ENCODE measurements at regions not wholly inside any gene's neighbourhood (a gene's known extent, or its start where the extent isn't known, plus 50 kb on each side); places are given as distances from the start of the nearest gene placed in this dataset.

GRCh38 chr5:125837866-125838265, 585.3 kb upstream of the GRAMD2B start:
- Histone ChIP-seq H3K9me3 (ENCODE audit: low read depth, low read length) (no peaks in the 10 kb centered on the region), H3K4me1 (ENCODE audit: insufficient read depth, low read length) (no peaks in the 10 kb centered on the region), H3K27me3 (ENCODE audit: insufficient read depth, low read length) (no peaks in the 10 kb centered on the region), H3K4me3 (ENCODE audit: low read length) (no peak overlapping the region)

GRCh38 chr5:125847561-125847960, 575.6 kb upstream of the GRAMD2B start:
- H3K9me3 ChIP-seq (ENCODE audit: low read depth, low read length) = no peaks in the 10 kb centered on the region
- no peaks in the 10 kb centered on the region for H3K27me3 ChIP-seq (ENCODE audit: insufficient read depth, low read length)
- no peaks in the 10 kb centered on the region for H3K4me1 ChIP-seq (ENCODE audit: insufficient read depth, low read length)
- H3K4me3 ChIP-seq (ENCODE audit: low read length) = no peak overlapping the region

DNA sequence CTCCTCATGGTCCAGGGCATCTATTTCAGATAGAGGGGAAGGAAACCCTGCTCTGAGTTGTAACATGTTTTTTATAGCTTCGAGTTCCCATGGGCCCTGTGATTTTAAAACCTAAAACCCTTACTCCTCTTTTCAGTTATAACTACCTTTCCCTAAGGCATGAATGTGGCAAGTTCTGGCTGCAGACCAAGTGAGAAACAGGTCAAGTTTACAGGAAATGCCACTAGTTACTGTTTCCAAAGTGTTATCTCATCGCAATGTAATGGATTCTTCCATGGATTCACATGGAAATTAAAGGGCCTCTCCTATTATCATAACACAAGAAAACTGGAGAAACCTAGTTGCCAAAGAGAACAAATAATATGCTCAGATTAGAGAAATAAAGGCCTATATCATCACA, 574.5 kb upstream of the GRAMD2B start:
- Histone ChIP-seq H3K4me3 (ENCODE audit: low read length) (no peak overlapping the region), H3K27me3 (ENCODE audit: insufficient read depth, low read length) (no peaks in the 10 kb centered on the region), H3K4me1 (ENCODE audit: insufficient read depth, low read length) (no peaks in the 10 kb centered on the region), H3K9me3 (ENCODE audit: low read depth, low read length) (no peaks in the 10 kb centered on the region)

GRCh38 chr5:125856949-125857348, 566.3 kb upstream of the GRAMD2B start:
- Histone ChIP-seq H3K9me3 (ENCODE audit: low read depth, low read length) (no peaks in the 10 kb centered on the region), H3K4me3 (ENCODE audit: low read length) (no peak overlapping the region), H3K27me3 (ENCODE audit: insufficient read depth, low read length) (no peaks in the 10 kb centered on the region), H3K4me1 (ENCODE audit: insufficient read depth, low read length) (no peaks in the 10 kb centered on the region)

DNA sequence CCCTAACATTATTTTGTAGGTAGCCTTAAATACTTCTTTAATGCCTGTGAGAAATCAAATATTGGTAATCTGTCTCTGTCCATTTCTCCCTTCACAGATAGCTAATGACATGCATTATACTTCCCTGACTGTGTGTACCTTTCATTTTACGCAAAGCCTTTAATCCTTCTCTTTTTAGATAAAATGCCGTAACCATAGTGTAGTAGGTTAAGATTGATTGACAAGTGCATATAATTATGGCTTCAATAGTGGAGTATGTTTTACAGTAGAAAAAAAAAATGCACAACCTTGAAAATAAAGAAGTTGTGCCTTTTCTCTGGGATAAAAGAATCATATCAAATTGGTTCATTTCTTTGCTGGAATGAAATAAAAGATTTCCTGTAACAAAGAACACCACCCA, 559.6 kb upstream of the GRAMD2B start:
- H3K9me3 ChIP-seq (ENCODE audit: low read depth, low read length) = peaks cover 6% of the 10 kb centered on the region
- H3K4me3 ChIP-seq (ENCODE audit: low read length) = no peak overlapping the region
- no peaks in the 10 kb centered on the region for H3K4me1 ChIP-seq (ENCODE audit: insufficient read depth, low read length)
- no peaks in the 10 kb centered on the region for H3K27me3 ChIP-seq (ENCODE audit: insufficient read depth, low read length)

GRCh38 chr5:125865166-125865815, 557.9 kb upstream of the GRAMD2B start:
- Histone ChIP-seq H3K27me3 (ENCODE audit: insufficient read depth, low read length) (no peaks in the 10 kb centered on the region), H3K4me3 (ENCODE audit: low read length) (no peak overlapping the region), H3K4me1 (ENCODE audit: insufficient read depth, low read length) (no peaks in the 10 kb centered on the region), H3K9me3 (ENCODE audit: low read depth, low read length) (peaks cover 6% of the 10 kb centered on the region)

GRCh38 chr5:125868036-125868435, 555.2 kb upstream of the GRAMD2B start:
- no peaks in the 10 kb centered on the region for H3K4me1 ChIP-seq (ENCODE audit: insufficient read depth, low read length)
- H3K9me3 ChIP-seq (ENCODE audit: low read depth, low read length) = no peaks in the 10 kb centered on the region
- H3K4me3 ChIP-seq (ENCODE audit: low read length) = no peak overlapping the region
- H3K27me3 ChIP-seq (ENCODE audit: insufficient read depth, low read length) = no peaks in the 10 kb centered on the region

DNA sequence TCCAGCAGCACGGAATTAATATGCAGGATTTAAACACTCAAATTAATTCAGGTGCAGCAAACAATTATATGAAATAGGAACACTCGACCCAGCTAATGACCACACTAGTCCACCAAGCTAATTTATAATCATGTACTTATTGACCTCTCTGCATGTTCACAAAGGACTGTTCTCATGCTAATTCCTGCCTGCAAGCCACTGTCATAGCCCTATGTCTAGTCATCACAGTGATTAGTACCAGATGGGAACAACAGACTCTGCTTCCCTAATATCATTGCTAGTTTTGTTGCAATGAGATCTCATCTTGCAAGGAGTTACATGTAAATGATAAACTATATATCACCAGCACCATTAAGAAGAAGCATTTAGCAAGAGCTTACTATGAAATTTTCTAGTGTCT, 553.0 kb upstream of the GRAMD2B start:
- Histone ChIP-seq H3K9me3 (ENCODE audit: low read depth, low read length) (no peaks in the 10 kb centered on the region), H3K27me3 (ENCODE audit: insufficient read depth, low read length) (no peaks in the 10 kb centered on the region), H3K4me1 (ENCODE audit: insufficient read depth, low read length) (no peaks in the 10 kb centered on the region), H3K4me3 (ENCODE audit: low read length) (no peak overlapping the region)

- Histone ChIP-seq H3K27me3 (ENCODE audit: insufficient read depth, low read length) (no peaks in the 10 kb centered on the region), H3K4me1 (ENCODE audit: insufficient read depth, low read length) (no peaks in the 10 kb centered on the region), H3K9me3 (ENCODE audit: low read depth, low read length) (no peaks in the 10 kb centered on the region), H3K4me3 (ENCODE audit: low read length) (no peak overlapping the region)
Observed at GRCh38 chr5:125874057-125874456, 549.2 kb upstream of the GRAMD2B start.

GRCh38 chr5:125874717-125875116, 548.5 kb upstream of the GRAMD2B start:
- Histone ChIP-seq H3K9me3 (ENCODE audit: low read depth, low read length) (no peaks in the 10 kb centered on the region), H3K4me3 (ENCODE audit: low read length) (no peak overlapping the region)

DNA sequence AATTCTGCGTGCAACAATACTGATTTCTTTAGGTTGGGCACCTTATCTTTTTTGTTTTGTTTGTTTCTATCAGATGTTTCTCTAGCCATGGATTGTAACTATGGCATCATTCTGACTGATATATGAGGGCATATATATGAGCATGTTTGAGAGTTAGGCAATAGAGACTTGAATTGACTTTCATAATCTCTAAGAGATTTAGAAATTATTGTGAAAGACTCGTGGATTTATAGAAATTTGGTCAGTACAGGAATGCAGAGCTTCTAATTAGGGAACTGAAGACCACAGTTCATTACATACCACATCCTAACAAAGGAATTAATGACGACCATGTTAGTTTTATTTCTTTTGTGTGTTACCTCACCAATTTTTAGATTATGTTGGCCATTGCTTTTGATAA, 546.0 kb upstream of the GRAMD2B start:
- no peaks in the 10 kb centered on the region for H3K9me3 ChIP-seq (ENCODE audit: low read depth, low read length)

More at GRCh38 chr5:125874717-125875116, 548.5 kb upstream of the GRAMD2B start:
- H3K27me3 ChIP-seq (ENCODE audit: insufficient read depth, low read length) = no peaks in the 10 kb centered on the region
- H3K4me1 ChIP-seq (ENCODE audit: insufficient read depth, low read length) = no peaks in the 10 kb centered on the region

GRCh38 chr5:125882061-125882460, 541.1 kb upstream of the GRAMD2B start:
- no peak overlapping the region for H3K4me3 ChIP-seq (ENCODE audit: low read length)
- no peaks in the 10 kb centered on the region for H3K9me3 ChIP-seq (ENCODE audit: low read depth, low read length)
- H3K27me3 ChIP-seq (ENCODE audit: insufficient read depth, low read length) = no peaks in the 10 kb centered on the region
- H3K4me1 ChIP-seq (ENCODE audit: insufficient read depth, low read length) = no peaks in the 10 kb centered on the region

More for the DNA sequence above, 546.0 kb upstream of the GRAMD2B start:
- Histone ChIP-seq H3K4me1 (ENCODE audit: insufficient read depth, low read length) (no peaks in the 10 kb centered on the region), H3K4me3 (ENCODE audit: low read length) (no peak overlapping the region), H3K27me3 (ENCODE audit: insufficient read depth, low read length) (no peaks in the 10 kb centered on the region)

DNA sequence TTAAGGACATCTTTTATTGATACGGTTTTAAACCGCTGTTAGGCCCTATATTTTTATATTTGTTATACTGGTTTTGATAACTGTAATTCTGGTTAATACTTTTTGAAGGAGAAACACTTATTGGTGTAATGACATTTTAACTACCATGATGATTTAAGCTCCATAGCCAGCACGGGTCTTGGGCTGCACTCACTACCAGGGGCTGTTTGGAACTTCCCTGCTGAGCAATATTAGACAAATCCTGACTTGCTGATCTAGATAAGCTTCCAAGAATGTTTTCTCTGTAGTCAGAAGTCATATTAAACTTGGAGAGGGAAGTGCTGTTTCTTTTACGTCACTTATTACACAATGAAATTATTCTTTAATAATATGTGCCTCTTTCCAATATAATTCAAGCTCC, 540.0 kb upstream of the GRAMD2B start:
- H3K4me1 ChIP-seq (ENCODE audit: insufficient read depth, low read length) = no peaks in the 10 kb centered on the region
- no peaks in the 10 kb centered on the region for H3K27me3 ChIP-seq (ENCODE audit: insufficient read depth, low read length)
- no peak overlapping the region for H3K4me3 ChIP-seq (ENCODE audit: low read length)
- H3K9me3 ChIP-seq (ENCODE audit: low read depth, low read length) = no peaks in the 10 kb centered on the region

DNA sequence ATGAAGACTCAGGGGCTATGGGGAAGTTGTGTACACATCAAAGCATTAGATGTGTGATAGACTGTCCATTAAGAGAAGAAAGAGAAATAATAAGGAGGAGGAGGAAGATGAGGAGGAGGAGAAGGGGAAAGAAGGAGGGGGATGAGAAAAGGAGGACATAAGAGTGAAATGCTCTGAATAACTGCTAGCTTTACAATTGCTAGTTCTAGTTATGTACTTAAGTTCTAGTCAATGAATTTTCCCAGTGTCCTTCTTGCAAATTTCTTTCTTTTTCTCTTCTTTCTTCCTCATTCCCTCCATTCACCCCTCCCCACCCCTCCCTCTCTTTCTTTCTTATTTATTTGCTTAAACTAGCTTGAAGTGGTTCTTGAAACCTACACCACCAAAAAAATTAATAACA, 534.9 kb upstream of the GRAMD2B start:
- Histone ChIP-seq H3K4me1 (ENCODE audit: insufficient read depth, low read length) (no peaks in the 10 kb centered on the region), H3K27me3 (ENCODE audit: insufficient read depth, low read length) (no peaks in the 10 kb centered on the region), H3K9me3 (ENCODE audit: low read depth, low read length) (no peaks in the 10 kb centered on the region), H3K4me3 (ENCODE audit: low read length) (no peak overlapping the region)

DNA sequence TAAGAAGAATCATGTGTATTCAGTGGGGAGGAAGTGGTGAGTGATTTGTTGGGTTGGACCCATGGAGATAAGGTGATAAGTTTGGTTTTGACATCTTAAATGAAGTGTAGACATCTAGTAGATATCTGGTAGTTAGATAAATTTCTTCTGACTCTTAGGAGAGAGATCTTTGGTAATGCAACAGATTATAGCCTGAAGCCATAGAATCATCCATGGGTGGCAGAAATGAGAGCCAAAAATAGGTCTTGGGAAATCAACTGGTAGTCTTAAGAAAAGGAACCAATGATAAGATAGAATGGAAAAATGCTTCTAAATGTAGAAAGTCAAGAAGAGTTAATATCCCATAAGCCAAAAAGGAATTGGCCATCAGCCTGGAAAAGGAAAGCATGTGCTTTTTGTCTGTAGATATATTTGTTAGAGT, 532.7 kb upstream of the GRAMD2B start:
- H3K27me3 ChIP-seq (ENCODE audit: insufficient read depth, low read length) = no peaks in the 10 kb centered on the region
- H3K4me1 ChIP-seq (ENCODE audit: insufficient read depth, low read length) = no peaks in the 10 kb centered on the region
- H3K9me3 ChIP-seq (ENCODE audit: low read depth, low read length) = no peaks in the 10 kb centered on the region
- no peak overlapping the region for H3K4me3 ChIP-seq (ENCODE audit: low read length)

DNA sequence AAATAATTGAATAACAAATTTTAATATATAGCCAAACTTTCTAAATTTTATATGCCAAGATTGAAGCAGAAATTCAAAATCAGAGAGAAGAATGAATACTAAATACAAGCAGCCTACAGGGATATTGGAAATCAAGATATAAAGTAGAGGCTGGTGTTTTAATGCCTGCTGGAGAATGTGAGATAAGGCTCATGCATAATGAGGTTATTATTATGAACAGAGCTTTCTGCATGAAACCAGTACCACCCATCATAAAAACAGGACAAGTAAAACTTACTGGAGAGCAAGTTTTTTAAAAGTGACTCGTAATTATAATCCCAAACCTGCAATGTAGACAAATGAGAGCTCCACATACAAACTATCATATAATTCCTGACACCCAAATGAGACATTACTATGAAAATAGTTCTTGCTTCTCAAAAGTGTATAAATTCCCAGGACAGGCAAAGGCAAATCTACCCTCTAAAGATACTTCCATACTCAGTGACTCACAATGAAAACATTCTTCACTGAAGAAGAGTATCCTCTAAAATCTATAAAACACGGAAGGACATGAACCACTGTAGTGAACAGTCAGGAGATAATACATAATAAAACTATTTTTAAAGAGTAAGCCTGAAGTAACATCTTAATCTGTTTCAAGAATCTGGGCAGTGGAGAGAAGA, 532.0 kb upstream of the GRAMD2B start:
- Histone ChIP-seq H3K9me3 (ENCODE audit: low read depth, low read length) (no peaks in the 10 kb centered on the region), H3K4me1 (ENCODE audit: insufficient read depth, low read length) (no peaks in the 10 kb centered on the region), H3K27me3 (ENCODE audit: insufficient read depth, low read length) (no peaks in the 10 kb centered on the region), H3K4me3 (ENCODE audit: low read length) (no peak overlapping the region)

All from mononuclear cell (primary cell).